Neuron (in vitro differentiated cells): ENCODE measurements at regions not wholly inside any gene's neighbourhood (a gene's known extent, or its start where the extent isn't known, plus 50 kb on each side); places are given as distances from the start of the nearest gene placed in this dataset.

Experiments used
- H2AFZ ChIP-seq: one replicate; pipeline ENCODE4 v1.6.1; 2013; ENCODE audit warnings: low read depth, mild to moderate bottlenecking, inconsistent platforms, low read length, moderate library complexity
- H3K27me3 ChIP-seq: one replicate; pipeline ENCODE4 v1.6.1; 2013; ENCODE audit warnings: low read length; ENCODE audit not compliant: insufficient read depth
- H3K36me3 ChIP-seq: one replicate; pipeline ENCODE4 v1.6.1; 2013; ENCODE audit warnings: low read length; ENCODE audit not compliant: insufficient read depth
- H3K4me1 ChIP-seq: one replicate; pipeline ENCODE4 v1.6.1; 2013; ENCODE audit warnings: low read length; ENCODE audit not compliant: insufficient read depth
- H3K4me3 ChIP-seq: 2 replicates; pipeline ENCODE4 v1.5.1; 2013; ENCODE audit warnings: mild to moderate bottlenecking, low read length, moderate library complexity
- H3K9me3 ChIP-seq: one replicate; pipeline ENCODE4 v1.6.1; 2013; ENCODE audit warnings: low read length

DNA sequence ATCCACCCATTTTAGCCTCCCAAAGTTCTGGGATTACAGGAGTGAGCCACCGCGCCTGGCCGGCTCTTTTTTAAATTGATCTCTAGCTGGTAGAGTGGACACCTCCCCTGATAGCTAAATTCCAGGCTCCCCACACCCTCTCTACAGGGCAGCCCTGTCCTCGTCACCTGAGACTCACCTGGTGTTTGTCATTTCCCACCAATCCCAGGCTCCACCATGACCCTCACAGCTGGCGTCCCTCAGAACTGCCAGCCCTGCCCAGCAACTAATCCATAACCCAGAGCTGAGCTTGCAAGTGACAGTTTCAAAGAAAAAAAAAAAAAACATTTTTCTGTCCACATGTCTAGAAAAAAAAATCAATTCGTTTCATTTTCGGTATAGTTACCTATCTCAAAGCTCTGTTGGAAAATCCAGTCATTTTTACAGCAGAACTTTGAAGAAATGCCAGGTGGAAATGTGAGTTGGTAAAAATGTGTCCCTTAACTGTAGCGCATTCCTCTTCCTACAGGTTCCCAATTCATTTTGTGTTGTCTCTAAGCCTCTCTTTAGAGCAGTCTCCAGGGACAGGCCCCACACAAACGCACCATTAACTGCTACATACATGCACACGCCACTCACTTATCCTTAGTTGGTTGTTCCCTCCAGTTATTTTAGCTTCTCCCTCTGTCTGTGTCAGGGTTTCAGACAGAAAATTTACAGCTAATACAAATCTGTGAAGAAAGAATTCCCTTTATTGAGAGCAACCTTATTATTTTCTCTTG lies 294.7 kb downstream of the FBXO15 start:
- Histone ChIP-seq H3K4me3 (no peak overlapping the region), H3K27me3 (peaks cover 2% of the 10 kb centered on the region), H3K36me3 (no peaks in the 10 kb centered on the region), H3K4me1 (no peaks in the 10 kb centered on the region), H3K9me3 (no peaks in the 10 kb centered on the region), H2AFZ (no peak overlapping the region)

DNA sequence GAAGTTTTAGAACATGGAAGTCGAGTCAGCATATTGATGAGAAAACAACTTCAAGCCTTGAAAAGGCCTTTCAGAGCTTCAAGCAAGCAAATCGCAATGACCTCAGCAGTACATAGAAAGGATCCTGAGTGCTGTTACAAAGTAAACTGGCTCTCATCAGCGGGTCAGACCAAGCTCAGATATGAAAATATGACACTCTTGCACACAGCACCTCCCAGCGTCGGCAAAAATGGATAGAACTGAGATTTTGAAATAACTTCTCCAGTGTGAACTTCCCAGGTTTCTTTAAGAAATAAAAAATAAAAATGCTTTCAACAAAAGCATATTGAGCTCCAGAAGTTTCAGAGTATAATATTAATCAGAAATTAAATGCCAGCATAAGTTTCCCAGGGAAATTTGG lies 296.9 kb downstream of the FBXO15 start:
- Histone ChIP-seq H3K36me3 (no peaks in the 10 kb centered on the region), H3K4me1 (no peaks in the 10 kb centered on the region)

GRCh38 chr18:73848656-73849055 lies 299.0 kb downstream of the FBXO15 start:
- no peak overlapping the region for H3K4me3 ChIP-seq
- H3K27me3 ChIP-seq, result peaks cover 2% of the 10 kb centered on the region

More for the DNA sequence above, 296.9 kb downstream of the FBXO15 start:
- no peaks in the 10 kb centered on the region for H3K9me3 ChIP-seq
- H3K4me3 ChIP-seq, result no peak overlapping the region
- no peak overlapping the region for H2AFZ ChIP-seq
- peaks cover 2% of the 10 kb centered on the region for H3K27me3 ChIP-seq

GRCh38 chr18:73843455-73843854 lies 304.2 kb downstream of the FBXO15 start:
- H3K27me3 ChIP-seq, result no peaks in the 10 kb centered on the region
- no peaks in the 10 kb centered on the region for H3K9me3 ChIP-seq
- no peak overlapping the region for H3K4me3 ChIP-seq
- H3K4me1 ChIP-seq, result peaks cover 6% of the 10 kb centered on the region
- no peaks in the 10 kb centered on the region for H3K36me3 ChIP-seq
- H2AFZ ChIP-seq, result no peak overlapping the region

More at GRCh38 chr18:73848656-73849055, 299.0 kb downstream of the FBXO15 start:
- H3K36me3 ChIP-seq, result no peaks in the 10 kb centered on the region
- no peaks in the 10 kb centered on the region for H3K9me3 ChIP-seq
- no peaks in the 10 kb centered on the region for H3K4me1 ChIP-seq
- no peak overlapping the region for H2AFZ ChIP-seq

GRCh38 chr18:73842795-73843394 lies 304.7 kb downstream of the FBXO15 start:
- H3K9me3 ChIP-seq, result no peaks in the 10 kb centered on the region
- no peak overlapping the region for H3K4me3 ChIP-seq
- H3K4me1 ChIP-seq, result peaks cover 6% of the 10 kb centered on the region
- peak overlapping the region; percentile 12 for H2AFZ ChIP-seq
- H3K36me3 ChIP-seq, result no peaks in the 10 kb centered on the region
- no peaks in the 10 kb centered on the region for H3K27me3 ChIP-seq

DNA sequence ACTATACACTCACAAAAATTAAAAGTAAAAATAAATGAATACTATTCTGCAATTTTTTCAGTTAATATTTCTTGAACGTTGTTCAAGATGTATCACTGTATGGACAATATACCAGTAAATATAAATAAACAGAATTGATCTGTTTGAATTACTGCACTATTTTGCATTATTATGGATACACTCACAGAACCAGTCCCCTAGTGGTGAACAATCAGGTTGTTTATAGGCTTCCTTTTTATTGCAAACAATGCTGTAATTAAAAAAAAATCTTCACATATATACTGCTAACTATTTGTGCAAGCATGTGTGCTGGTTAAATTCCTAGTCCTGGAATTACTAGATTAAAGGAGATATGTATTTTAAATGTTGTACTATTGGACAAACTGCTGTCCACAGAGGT lies 306.0 kb downstream of the FBXO15 start:
- peaks cover 6% of the 10 kb centered on the region for H3K4me1 ChIP-seq
- no peaks in the 10 kb centered on the region for H3K36me3 ChIP-seq
- peak overlapping the region; percentile 12 for H2AFZ ChIP-seq
- H3K27me3 ChIP-seq, result no peaks in the 10 kb centered on the region
- no peaks in the 10 kb centered on the region for H3K9me3 ChIP-seq
- H3K4me3 ChIP-seq, result no peak overlapping the region

- no peak overlapping the region for H3K4me3 ChIP-seq
- no peaks in the 10 kb centered on the region for H3K36me3 ChIP-seq
- no peak overlapping the region for H2AFZ ChIP-seq
Observed at GRCh38 chr18:73840319-73840945, 307.2 kb downstream of the FBXO15 start.

DNA sequence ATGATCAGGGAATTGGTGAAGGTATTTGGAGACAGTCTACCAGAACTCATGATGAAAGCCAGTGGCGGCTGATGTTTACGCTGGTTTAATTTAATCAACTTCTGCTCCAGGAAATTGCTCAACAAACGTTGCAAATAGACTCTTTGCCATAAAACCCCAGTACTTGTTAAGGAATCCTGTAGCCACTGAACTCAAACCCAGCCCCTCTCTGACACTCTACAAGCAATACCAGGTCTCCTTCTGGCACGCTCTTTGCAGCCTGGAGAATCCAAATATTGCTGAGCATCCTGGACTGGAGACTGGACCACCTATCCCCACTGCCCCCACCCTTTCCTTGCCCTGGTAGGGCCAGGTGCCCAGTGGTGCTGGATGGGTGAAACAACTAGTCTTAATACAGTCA lies 308.2 kb downstream of the FBXO15 start:
- Histone ChIP-seq H3K4me3 (no peak overlapping the region), H2AFZ (no peak overlapping the region), H3K4me1 (peaks cover 6% of the 10 kb centered on the region), H3K9me3 (no peaks in the 10 kb centered on the region), H3K36me3 (no peaks in the 10 kb centered on the region), H3K27me3 (no peaks in the 10 kb centered on the region)

More at GRCh38 chr18:73840319-73840945, 307.2 kb downstream of the FBXO15 start:
- Histone ChIP-seq H3K4me1 (peaks cover 6% of the 10 kb centered on the region), H3K9me3 (no peaks in the 10 kb centered on the region), H3K27me3 (no peaks in the 10 kb centered on the region)

GRCh38 chr18:73838107-73838506 lies 309.5 kb downstream of the FBXO15 start:
- Histone ChIP-seq H3K36me3 (no peaks in the 10 kb centered on the region), H3K27me3 (no peaks in the 10 kb centered on the region), H2AFZ (no peak overlapping the region), H3K4me3 (no peak overlapping the region), H3K9me3 (no peaks in the 10 kb centered on the region), H3K4me1 (peaks cover 6% of the 10 kb centered on the region)

- no peaks in the 10 kb centered on the region for H3K4me1 ChIP-seq
Observed at GRCh38 chr18:73835656-73836364, 311.8 kb downstream of the FBXO15 start.

GRCh38 chr18:73835039-73835438 lies 312.6 kb downstream of the FBXO15 start:
- H3K9me3 ChIP-seq, result no peaks in the 10 kb centered on the region
- no peaks in the 10 kb centered on the region for H3K27me3 ChIP-seq
- H3K36me3 ChIP-seq, result no peaks in the 10 kb centered on the region
- no peak overlapping the region for H3K4me3 ChIP-seq
- H3K4me1 ChIP-seq, result no peaks in the 10 kb centered on the region
- no peak overlapping the region for H2AFZ ChIP-seq

More at GRCh38 chr18:73835656-73836364, 311.8 kb downstream of the FBXO15 start:
- H3K27me3 ChIP-seq, result no peaks in the 10 kb centered on the region
- no peak overlapping the region for H2AFZ ChIP-seq
- no peaks in the 10 kb centered on the region for H3K36me3 ChIP-seq
- no peaks in the 10 kb centered on the region for H3K9me3 ChIP-seq
- H3K4me3 ChIP-seq, result no peak overlapping the region

DNA sequence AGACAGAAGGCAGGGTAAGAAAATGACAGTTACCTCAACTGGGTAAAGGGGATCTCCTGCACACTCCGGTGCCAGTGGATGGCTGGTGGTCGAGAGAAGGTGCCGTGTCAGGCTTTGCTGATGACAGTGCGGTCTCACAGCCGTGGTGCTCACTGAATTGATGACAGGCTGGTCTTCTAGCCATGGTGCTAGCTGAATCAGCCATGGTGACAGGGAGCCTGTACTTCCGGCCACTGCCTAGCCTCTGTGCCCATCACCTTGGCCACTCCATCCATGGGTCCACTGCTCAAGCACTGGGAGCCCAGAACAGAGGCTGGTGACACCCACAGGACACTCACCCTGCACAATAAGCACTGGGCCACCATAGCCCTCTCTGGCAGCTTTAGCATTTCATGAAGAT lies 315.9 kb downstream of the FBXO15 start:
- Histone ChIP-seq H3K27me3 (no peaks in the 10 kb centered on the region), H3K9me3 (no peaks in the 10 kb centered on the region), H3K4me1 (no peaks in the 10 kb centered on the region), H2AFZ (no peak overlapping the region), H3K36me3 (no peaks in the 10 kb centered on the region), H3K4me3 (no peak overlapping the region)

- Histone ChIP-seq H3K9me3 (no peaks in the 10 kb centered on the region), H3K36me3 (no peaks in the 10 kb centered on the region), H3K4me3 (no peak overlapping the region), H3K27me3 (no peaks in the 10 kb centered on the region), H3K4me1 (no peaks in the 10 kb centered on the region), H2AFZ (no peak overlapping the region)
Observed at GRCh38 chr18:73829146-73829545, 318.5 kb downstream of the FBXO15 start.
